HEK293 (cell line): ENCODE measurements at regions not wholly inside any gene's neighbourhood (a gene's known extent, or its start where the extent isn't known, plus 50 kb on each side); places are given as distances from the start of the nearest gene placed in this dataset.
A peak's percentile ranks its signal among the peaks of the same experiment; 100 is the strongest.

Source experiments
- CTCF ChIA-PET: fragments of 350-600 bp; formaldehyde crosslinking; extraction: SDS; loops from one replicate; lab custom pipeline; 2021; ENCODE audit warnings: antibody characterized with exemption; lab: Yijun Ruan, JAX
- POLR2A ChIA-PET: fragments of 300-600 bp; formaldehyde crosslinking; extraction: SDS; loops from one replicate; lab custom pipeline; 2020; ENCODE audit warnings: antibody characterized with exemption, inconsistent platforms; lab: Yijun Ruan, JAX
- H3K27ac ChIP-seq: fragments of 200-500 bp; sonication (Bioruptor generic); 2 replicates; pipeline ENCODE4 v1.5.1; 2014; ENCODE audit warnings: low read depth, low read length, control low read depth, inconsistent platforms; ENCODE audit errors: extremely low read depth
- H3K36me3 ChIP-seq, 2 experiments: fragments of 200-500 bp in 1 of 2; sonication (Bioruptor generic) in 1 of 2; 1 replicate in 1 of 2; 2 replicates in 1 of 2; pipeline ENCODE4 v1.5.1; 2014 to 2017; ENCODE audit warnings: inconsistent platforms in 2 of 2, low read length in 2 of 2; ENCODE audit not compliant: control insufficient read depth in 2 of 2, insufficient read depth in 1 of 2
- H3K4me1 ChIP-seq: fragments of 200-500 bp; sonication (Bioruptor generic); 2 replicates; pipeline ENCODE4 v1.5.1; 2014; ENCODE audit warnings: mild to moderate bottlenecking, low read length, inconsistent platforms; ENCODE audit not compliant: control insufficient read depth, insufficient read depth
- H3K4me3 ChIP-seq: 2 replicates; pipeline ENCODE4 v1.5.1; 2011; ENCODE audit warnings: low read depth, mild to moderate bottlenecking, control low read depth, low read length, moderate library complexity
- H3K9me3 ChIP-seq: fragments of 200-500 bp; sonication (Bioruptor generic); 2 replicates; pipeline ENCODE4 v1.5.1; 2014; ENCODE audit warnings: low read depth, low read length, inconsistent platforms; ENCODE audit not compliant: control insufficient read depth, insufficient read depth
- GLIS1 ChIP-seq: fragments of 450-650 bp; formaldehyde crosslinking; IDR thresholded peaks from 2 replicates; pipeline ENCODE4 v1.5.1; 2016; ENCODE audit warnings: missing biosample characterization, missing genetic modification characterization
- KLF10 ChIP-seq: fragments of 450-650 bp; IDR thresholded peaks from 2 replicates; pipeline ENCODE4 v1.5.1; 2018; ENCODE audit warnings: missing biosample characterization, mild to moderate bottlenecking, missing genetic modification characterization
- PRDM2 ChIP-seq: fragments of 450-650 bp; formaldehyde crosslinking; IDR thresholded peaks from 2 replicates; pipeline ENCODE4 v1.5.1; 2016; ENCODE audit warnings: missing biosample characterization, missing genetic modification characterization, borderline replicate concordance
- RBAK ChIP-seq: fragments of 450-650 bp; formaldehyde crosslinking; IDR thresholded peaks from 2 replicates; pipeline ENCODE4 v1.5.1; 2016; ENCODE audit warnings: missing biosample characterization, missing genetic modification characterization
- ZBTB44 ChIP-seq: fragments of 450-650 bp; IDR thresholded peaks from 2 replicates; pipeline ENCODE4 v1.5.1; 2018; ENCODE audit warnings: missing biosample characterization, mild to moderate bottlenecking, missing genetic modification characterization
- ZBTB49 ChIP-seq: fragments of 450-650 bp; formaldehyde crosslinking; IDR thresholded peaks from 2 replicates; pipeline ENCODE4 v1.5.1; 2016; ENCODE audit warnings: missing biosample characterization, missing genetic modification characterization, low read depth
- ZIC2 ChIP-seq: fragments of 450-650 bp; formaldehyde crosslinking; IDR thresholded peaks from 2 replicates; pipeline ENCODE4 v1.5.1; 2016; ENCODE audit warnings: missing biosample characterization, missing genetic modification characterization
- ZNF354C ChIP-seq: fragments of 450-650 bp; formaldehyde crosslinking; IDR thresholded peaks from 2 replicates; pipeline ENCODE4 v1.5.1; 2016; ENCODE audit warnings: missing biosample characterization, missing genetic modification characterization, low read depth, borderline replicate concordance
- ZNF544 ChIP-seq: fragments of 450-650 bp; formaldehyde crosslinking; IDR thresholded peaks from 2 replicates; pipeline ENCODE4 v1.5.0; 2017; ENCODE audit warnings: missing biosample characterization, missing genetic modification characterization
- ZNF580 ChIP-seq: fragments of 450-650 bp; formaldehyde crosslinking; IDR thresholded peaks from 2 replicates; pipeline ENCODE4 v1.5.1; 2016; ENCODE audit warnings: missing biosample characterization, missing genetic modification characterization
- ZNF629 ChIP-seq: fragments of 450-650 bp; formaldehyde crosslinking; IDR thresholded peaks from 2 replicates; pipeline ENCODE4 v1.5.1; 2017; ENCODE audit warnings: missing biosample characterization, missing genetic modification characterization
- ZNF704 ChIP-seq: fragments of 450-650 bp; formaldehyde crosslinking; IDR thresholded peaks from 2 replicates; pipeline ENCODE4 v1.5.1; 2016; ENCODE audit warnings: missing biosample characterization, missing genetic modification characterization
- ZSCAN5A ChIP-seq: fragments of 450-650 bp; formaldehyde crosslinking; IDR thresholded peaks from 2 replicates; pipeline ENCODE4 v1.5.1; 2016; ENCODE audit warnings: missing biosample characterization, missing genetic modification characterization

- Histone ChIP-seq H3K9me3 (no peaks in the 10 kb centered on the region), H3K4me3 (no peak overlapping the region), H3K36me3 (no peaks in the 10 kb centered on the region), H3K27ac (no peak overlapping the region), H3K4me1 (no peaks in the 10 kb centered on the region)
- ChIA-PET CTCF (no interaction called here), POLR2A (no interaction called here)
- no peak for TF ChIP-seq ZNF544 (tag by site-specific recombination)
Observed at GRCh38 chr3:127419641-127420553, 132.1 kb upstream of the PRR20G start.

GRCh38 chr3:127419182-127419581, 131.3 kb upstream of the PRR20G start:
- no peak overlapping the region for H3K27ac ChIP-seq
- H3K36me3 ChIP-seq, result no peaks in the 10 kb centered on the region
- peak; percentile 34; the same call in 1 of the 2 replicates for TF ChIP-seq ZIC2 (tag by site-specific recombination)
- TF ChIP-seq ZNF704 (tag by site-specific recombination), result no peak
- peak; percentile 72 for TF ChIP-seq GLIS1
- H3K9me3 ChIP-seq, result no peaks in the 10 kb centered on the region
- no peaks in the 10 kb centered on the region for H3K4me1 ChIP-seq
- no peak overlapping the region for H3K4me3 ChIP-seq
- ChIA-PET POLR2A (no interaction called here), CTCF (no interaction called here)

GRCh38 chr3:127418560-127419147, 130.8 kb upstream of the PRR20G start:
- no peaks in the 10 kb centered on the region for H3K9me3 ChIP-seq
- ChIA-PET CTCF (no interaction called here), POLR2A (no interaction called here)
- TF ChIP-seq RBAK (tag by site-specific recombination), result no peak
- no peak for TF ChIP-seq ZBTB49 (tag by site-specific recombination)
- no peak for TF ChIP-seq ZBTB44 (tag by site-specific recombination)
- no peak for TF ChIP-seq PRDM2 (tag by site-specific recombination)
- TF ChIP-seq ZNF354C (tag by site-specific recombination), result no peak
- TF ChIP-seq ZSCAN5A (tag by site-specific recombination), result no peak
- no peak for TF ChIP-seq ZNF629 (tag by site-specific recombination)
- TF ChIP-seq KLF10 (tag by site-specific recombination), result no peak
- no peak for TF ChIP-seq ZNF580 (tag by site-specific recombination)
- H3K4me1 ChIP-seq, result no peaks in the 10 kb centered on the region
- no peaks in the 10 kb centered on the region for H3K36me3 ChIP-seq
- H3K27ac ChIP-seq, result no peak overlapping the region
- no peak overlapping the region for H3K4me3 ChIP-seq
